Mesenchymal stem cell (in vitro differentiated cells and primary cell): ENCODE measurements at regions not wholly inside any gene's neighbourhood (a gene's known extent, or its start where the extent isn't known, plus 50 kb on each side); places are given as distances from the start of the nearest gene placed in this dataset.

Experiments used
- DNase-seq: peaks from one replicate; pipeline ENCODE4 v3.0.0-alpha.2; 2013
- H2AFZ ChIP-seq: one replicate; pipeline ENCODE4 v1.6.1; 2013; ENCODE audit warnings: low read depth, mild to moderate bottlenecking, control low read depth, inconsistent platforms, low read length, moderate library complexity
- H2AK5ac ChIP-seq: 2 replicates; pipeline ENCODE4 v1.6.1; 2013; ENCODE audit warnings: low read length, moderate library complexity, mild to moderate bottlenecking, inconsistent platforms; ENCODE audit not compliant: severe bottlenecking
- H2BK120ac ChIP-seq: one replicate; pipeline ENCODE4 v1.6.1; 2013; ENCODE audit warnings: low read depth, mild to moderate bottlenecking, inconsistent platforms, low read length, moderate library complexity
- H2BK12ac ChIP-seq, 2 experiments: one replicate each; pipeline ENCODE4 v1.6.1; 2013; ENCODE audit warnings: inconsistent platforms in 2 of 2, low read length in 2 of 2, mild to moderate bottlenecking in 2 of 2, moderate library complexity in 2 of 2, control low read depth in 1 of 2
- H2BK15ac ChIP-seq: one replicate; pipeline ENCODE4 v1.6.1; 2013; ENCODE audit warnings: mild to moderate bottlenecking, low read depth, inconsistent platforms; ENCODE audit not compliant: poor library complexity, severe bottlenecking
- H2BK5ac ChIP-seq: 2 replicates; pipeline ENCODE4 v1.6.1; 2013; ENCODE audit warnings: low read depth, mild to moderate bottlenecking, low read length, control low read depth, inconsistent platforms; ENCODE audit not compliant: poor library complexity, severe bottlenecking
- H3K14ac ChIP-seq, 2 experiments: one replicate each; pipeline ENCODE4 v1.6.1; 2013; ENCODE audit warnings: inconsistent platforms in 2 of 2, low read length in 2 of 2, control low read depth in 1 of 2, mild to moderate bottlenecking in 1 of 2, moderate library complexity in 1 of 2
- H3K18ac ChIP-seq, 2 experiments: one replicate each; pipeline ENCODE4 v1.6.1; 2013; ENCODE audit warnings: inconsistent platforms in 2 of 2, low read length in 2 of 2, control low read depth in 1 of 2, low read depth in 1 of 2, mild to moderate bottlenecking in 1 of 2
- H3K23ac ChIP-seq, 2 experiments: one replicate each; pipeline ENCODE4 v1.6.1; 2013; ENCODE audit warnings: inconsistent platforms in 2 of 2, low read length in 2 of 2, mild to moderate bottlenecking in 2 of 2, moderate library complexity in 2 of 2, control low read depth in 1 of 2
- H3K27ac ChIP-seq: 2 replicates; pipeline ENCODE4 v1.5.1; 2013; ENCODE audit warnings: mild to moderate bottlenecking, moderate library complexity, low read length, control low read depth, inconsistent platforms; ENCODE audit not compliant: poor library complexity, severe bottlenecking
- H3K27me3 ChIP-seq, 2 experiments: 2 replicates each; pipeline versions ENCODE4 v1.6.1 to v1.7.0; 2013; ENCODE audit warnings: low read length in 2 of 2, mild to moderate bottlenecking in 2 of 2, moderate library complexity in 2 of 2, control low read depth in 1 of 2, inconsistent platforms in 1 of 2; ENCODE audit not compliant: control insufficient read depth in 1 of 2, insufficient read depth in 1 of 2
- H3K36me3 ChIP-seq, 2 experiments: 2 replicates each; pipeline versions ENCODE4 v1.6.1 to v1.7.0; 2013; ENCODE audit warnings: low read length in 2 of 2, control low read depth in 1 of 2, inconsistent platforms in 1 of 2, low read depth in 1 of 2, mild to moderate bottlenecking in 1 of 2; ENCODE audit not compliant: insufficient read depth in 2 of 2, control insufficient read depth in 1 of 2
- H3K4ac ChIP-seq, 2 experiments: one replicate each; pipeline ENCODE4 v1.6.1; 2013; ENCODE audit warnings: inconsistent platforms in 2 of 2, low read length in 2 of 2, mild to moderate bottlenecking in 2 of 2, moderate library complexity in 2 of 2, control low read depth in 1 of 2, low read depth in 1 of 2
- H3K4me1 ChIP-seq: 2 replicates; pipeline ENCODE4 v1.6.1; 2013; ENCODE audit warnings: low read depth, low read length, control low read depth; ENCODE audit not compliant: control insufficient read depth, insufficient read depth
- H3K4me2 ChIP-seq: 2 replicates; pipeline ENCODE4 v1.6.1; 2013; ENCODE audit warnings: low read length, mild to moderate bottlenecking, inconsistent platforms; ENCODE audit not compliant: poor library complexity, severe bottlenecking
- H3K4me3 ChIP-seq, 2 experiments: 2 replicates each; pipeline versions ENCODE4 v1.5.1 to v1.7.0; 2013; ENCODE audit warnings: low read length in 2 of 2, mild to moderate bottlenecking in 2 of 2, control low read depth in 1 of 2, low read depth in 1 of 2; ENCODE audit not compliant: insufficient read depth in 1 of 2
- H3K79me1 ChIP-seq: replicated peaks from 2 replicates; pipeline ENCODE4 v1.6.1; 2013; ENCODE audit warnings: mild to moderate bottlenecking, control low read depth, low read length, inconsistent platforms; ENCODE audit not compliant: poor library complexity, severe bottlenecking
- H3K9ac ChIP-seq: 2 replicates; pipeline ENCODE4 v1.7.0; 2013; ENCODE audit warnings: mild to moderate bottlenecking, low read length, moderate library complexity
- H3K9me3 ChIP-seq: 2 replicates; pipeline ENCODE4 v1.7.0; 2013; ENCODE audit warnings: mild to moderate bottlenecking, low read length; ENCODE audit not compliant: control insufficient read depth
- H4K8ac ChIP-seq: one replicate; pipeline ENCODE4 v1.6.1; 2013; ENCODE audit warnings: inconsistent platforms, mild to moderate bottlenecking, low read length, moderate library complexity
- H4K91ac ChIP-seq: one replicate; pipeline ENCODE4 v1.6.1; 2013; ENCODE audit warnings: mild to moderate bottlenecking, low read length, inconsistent platforms
- WGBS: methylation state at CpG from one replicate; pipeline ENCODE4 v1.1.7; 2013; ENCODE audit warnings: mixed read lengths; 5-methylcytosine and 5-hydroxymethylcytosine counted together

- no peaks in the 10 kb centered on the region for H3K36me3 ChIP-seq
- H3K23ac ChIP-seq = no peak overlapping the region
- H3K4ac ChIP-seq = no peak overlapping the region
- no peaks in the 10 kb centered on the region for H3K9me3 ChIP-seq
- DNase-seq = no peak
- H4K8ac ChIP-seq = no peak overlapping the region
- no peaks in the 10 kb centered on the region for H3K27me3 ChIP-seq
- WGBS = 95% methylated on average over 4 of the region's 6 CpGs
- no peak overlapping the region for H3K14ac ChIP-seq
- H2BK12ac ChIP-seq = no peak overlapping the region
- no peak overlapping the region for H2BK15ac ChIP-seq
- no peak overlapping the region for H2BK5ac ChIP-seq
- no peak overlapping the region for H3K18ac ChIP-seq
- no peak overlapping the region for H4K91ac ChIP-seq
- H2AK5ac ChIP-seq = no peak overlapping the region
- no peaks in the 10 kb centered on the region for H3K4me1 ChIP-seq
- no peak overlapping the region for H2AFZ ChIP-seq
- no peaks in the 10 kb centered on the region for H3K79me1 ChIP-seq
- H2BK120ac ChIP-seq = no peak overlapping the region
- H3K27ac ChIP-seq = no peak overlapping the region
- H3K4me3 ChIP-seq = no peak overlapping the region
- H3K4me2 ChIP-seq = no peak overlapping the region
- H3K9ac ChIP-seq = no peak overlapping the region
Measured at GRCh38 chr1:216916890-216917438, 193.7 kb upstream of the ESRRG start.

GRCh38 chr1:216914974-216915373 is 191.7 kb upstream of the ESRRG start:
- Histone ChIP-seq H2BK12ac (no peak overlapping the region), H2BK5ac (no peak overlapping the region), H3K14ac (no peak overlapping the region), H3K79me1 (no peaks in the 10 kb centered on the region), H3K27ac (no peak overlapping the region), H3K4me1 (no peaks in the 10 kb centered on the region), H3K18ac (no peak overlapping the region), H2AK5ac (no peak overlapping the region), H3K4me2 (no peak overlapping the region), H3K27me3 (no peaks in the 10 kb centered on the region), H3K9ac (no peak overlapping the region), H4K91ac (no peak overlapping the region), H2BK15ac (no peak overlapping the region), H3K36me3 (no peaks in the 10 kb centered on the region), H2AFZ (no peak overlapping the region), H3K4me3 (no peak overlapping the region), H2BK120ac (no peak overlapping the region), H3K23ac (no peak overlapping the region), H3K4ac (no peak overlapping the region), H4K8ac (no peak overlapping the region), H3K9me3 (no peaks in the 10 kb centered on the region)
- peak; percentile 28 for DNase-seq
- 86% methylated on average over 1 of the region's 2 CpGs for WGBS

- no peak overlapping the region for H2BK120ac ChIP-seq
- WGBS = 74% methylated on average over 4 of the region's 4 CpGs
- H3K18ac ChIP-seq = no peak overlapping the region
- no peak overlapping the region for H3K4me2 ChIP-seq
- no peak overlapping the region for H3K4me3 ChIP-seq
- no peak overlapping the region for H3K4ac ChIP-seq
- DNase-seq = no peak
- no peak overlapping the region for H2BK15ac ChIP-seq
- no peak overlapping the region for H3K23ac ChIP-seq
- no peak overlapping the region for H2AK5ac ChIP-seq
- H2AFZ ChIP-seq = no peak overlapping the region
- no peaks in the 10 kb centered on the region for H3K36me3 ChIP-seq
- H4K8ac ChIP-seq = no peak overlapping the region
- no peaks in the 10 kb centered on the region for H3K79me1 ChIP-seq
- no peak overlapping the region for H3K9ac ChIP-seq
- H4K91ac ChIP-seq = no peak overlapping the region
- no peaks in the 10 kb centered on the region for H3K27me3 ChIP-seq
- H2BK5ac ChIP-seq = no peak overlapping the region
- H3K14ac ChIP-seq = no peak overlapping the region
- no peaks in the 10 kb centered on the region for H3K9me3 ChIP-seq
- H2BK12ac ChIP-seq = no peak overlapping the region
- H3K27ac ChIP-seq = no peak overlapping the region
- H3K4me1 ChIP-seq = no peaks in the 10 kb centered on the region
Measured at GRCh38 chr1:216913976-216914375, 190.7 kb upstream of the ESRRG start.

GRCh38 chr1:216910081-216910840 is 187.0 kb upstream of the ESRRG start:
- H3K4me2 ChIP-seq = no peak overlapping the region
- H2AFZ ChIP-seq = no peak overlapping the region
- no peaks in the 10 kb centered on the region for H3K79me1 ChIP-seq
- H3K36me3 ChIP-seq = no peaks in the 10 kb centered on the region
- no peak overlapping the region for H3K23ac ChIP-seq
- H3K4me1 ChIP-seq = no peaks in the 10 kb centered on the region
- no peaks in the 10 kb centered on the region for H3K27me3 ChIP-seq
- no peak overlapping the region for H3K18ac ChIP-seq
- 89% methylated on average over 5 of the region's 5 CpGs for WGBS
- no peak overlapping the region for H3K4me3 ChIP-seq
- no peak overlapping the region for H2BK12ac ChIP-seq
- H2AK5ac ChIP-seq = no peak overlapping the region
- H3K27ac ChIP-seq = no peak overlapping the region
- no peak overlapping the region for H2BK120ac ChIP-seq
- H3K9me3 ChIP-seq = no peaks in the 10 kb centered on the region
- no peak overlapping the region for H4K91ac ChIP-seq
- no peak overlapping the region for H2BK15ac ChIP-seq
- no peak overlapping the region for H3K9ac ChIP-seq
- no peak overlapping the region for H3K14ac ChIP-seq
- H3K4ac ChIP-seq = no peak overlapping the region
- H2BK5ac ChIP-seq = no peak overlapping the region
- H4K8ac ChIP-seq = no peak overlapping the region
- no peak for DNase-seq
